ENCODE measurements at regions not wholly inside any gene's neighbourhood (a gene's known extent, or its start where the extent isn't known, plus 50 kb on each side); places are given as distances from the start of the nearest gene placed in this dataset.

DNA sequence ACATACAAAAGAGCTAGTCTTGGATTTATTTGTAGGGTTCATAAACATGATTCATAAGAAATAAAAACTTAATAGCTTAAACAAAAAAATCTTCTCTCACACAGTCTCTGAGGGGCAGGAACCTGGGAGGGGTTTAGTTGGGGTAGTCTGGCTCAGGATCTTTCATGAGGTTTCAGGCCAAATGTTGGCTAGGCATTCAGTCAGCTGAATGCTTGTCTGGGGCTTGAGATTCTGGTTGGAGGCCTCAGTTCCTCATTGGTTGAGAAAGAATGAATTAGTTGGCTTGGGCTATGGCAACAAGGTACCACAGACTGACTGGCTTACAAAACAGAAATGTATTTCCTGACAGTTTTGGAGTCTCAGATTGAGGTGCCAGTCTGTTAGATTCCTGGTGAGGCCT is 74.3 kb downstream of the ANKRD7 start:
- TF ChIP-seq, protein P1, sequence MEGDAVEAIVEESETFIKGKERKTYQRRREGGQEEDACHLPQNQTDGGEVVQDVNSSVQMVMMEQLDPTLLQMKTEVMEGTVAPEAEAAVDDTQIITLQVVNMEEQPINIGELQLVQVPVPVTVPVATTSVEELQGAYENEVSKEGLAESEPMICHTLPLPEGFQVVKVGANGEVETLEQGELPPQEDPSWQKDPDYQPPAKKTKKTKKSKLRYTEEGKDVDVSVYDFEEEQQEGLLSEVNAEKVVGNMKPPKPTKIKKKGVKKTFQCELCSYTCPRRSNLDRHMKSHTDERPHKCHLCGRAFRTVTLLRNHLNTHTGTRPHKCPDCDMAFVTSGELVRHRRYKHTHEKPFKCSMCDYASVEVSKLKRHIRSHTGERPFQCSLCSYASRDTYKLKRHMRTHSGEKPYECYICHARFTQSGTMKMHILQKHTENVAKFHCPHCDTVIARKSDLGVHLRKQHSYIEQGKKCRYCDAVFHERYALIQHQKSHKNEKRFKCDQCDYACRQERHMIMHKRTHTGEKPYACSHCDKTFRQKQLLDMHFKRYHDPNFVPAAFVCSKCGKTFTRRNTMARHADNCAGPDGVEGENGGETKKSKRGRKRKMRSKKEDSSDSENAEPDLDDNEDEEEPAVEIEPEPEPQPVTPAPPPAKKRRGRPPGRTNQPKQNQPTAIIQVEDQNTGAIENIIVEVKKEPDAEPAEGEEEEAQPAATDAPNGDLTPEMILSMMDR (IDR thresholded peaks at IDR 0.05; ENCODE audit: low read depth, low read length): no peak

DNA sequence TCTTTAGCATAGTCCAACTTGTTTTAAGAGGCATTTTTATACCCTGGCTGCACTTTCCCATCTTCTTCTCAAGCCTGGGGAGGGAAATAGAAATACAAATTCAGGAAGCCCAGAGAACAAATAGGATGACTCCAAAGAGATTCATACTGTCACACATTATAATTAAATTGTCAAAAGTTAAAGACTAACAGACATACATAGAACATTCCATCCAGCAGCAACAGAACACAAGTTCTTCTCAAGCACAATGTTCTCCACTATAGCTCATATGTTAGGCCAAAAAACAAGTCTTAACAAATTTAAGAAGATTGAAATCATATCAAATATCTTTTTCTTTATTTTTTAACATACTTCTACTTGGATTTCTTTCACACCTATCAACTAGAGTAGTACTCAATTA is 75.7 kb downstream of the ANKRD7 start:
- TF ChIP-seq, protein P1 (IDR thresholded peaks at IDR 0.05; ENCODE audit: low read depth, low read length): no peak
- no peak overlapping the region for H3K4me3 ChIP-seq (ENCODE audit: low read depth, low read length)

More for the DNA sequence above, 74.3 kb downstream of the ANKRD7 start:
- no peak overlapping the region for H3K4me3 ChIP-seq (ENCODE audit: low read depth, low read length)

DNA sequence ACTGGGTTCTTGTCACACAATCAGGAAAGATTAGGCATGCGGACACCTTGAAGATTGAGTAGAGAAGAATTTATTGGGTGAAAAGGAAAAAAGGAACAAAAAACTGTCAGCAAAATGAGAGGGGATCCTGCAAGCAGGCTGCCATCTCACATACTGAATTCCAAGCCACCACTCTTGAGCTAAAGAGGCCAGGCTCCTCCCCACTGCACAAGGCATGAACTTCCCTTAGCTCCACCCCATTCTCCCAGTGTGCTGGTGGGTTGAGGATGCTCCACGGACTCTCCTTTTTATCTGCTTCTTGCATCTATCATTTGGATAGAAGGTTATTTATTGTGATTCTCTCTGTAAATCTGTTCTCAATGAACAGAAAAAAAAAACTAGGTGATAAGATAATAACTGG is 79.6 kb downstream of the ANKRD7 start:
- H3K4me3 ChIP-seq (ENCODE audit: low read depth, low read length): no peak overlapping the region
- TF ChIP-seq, protein P1 (IDR thresholded peaks at IDR 0.05; ENCODE audit: low read depth, low read length): no peak

DNA sequence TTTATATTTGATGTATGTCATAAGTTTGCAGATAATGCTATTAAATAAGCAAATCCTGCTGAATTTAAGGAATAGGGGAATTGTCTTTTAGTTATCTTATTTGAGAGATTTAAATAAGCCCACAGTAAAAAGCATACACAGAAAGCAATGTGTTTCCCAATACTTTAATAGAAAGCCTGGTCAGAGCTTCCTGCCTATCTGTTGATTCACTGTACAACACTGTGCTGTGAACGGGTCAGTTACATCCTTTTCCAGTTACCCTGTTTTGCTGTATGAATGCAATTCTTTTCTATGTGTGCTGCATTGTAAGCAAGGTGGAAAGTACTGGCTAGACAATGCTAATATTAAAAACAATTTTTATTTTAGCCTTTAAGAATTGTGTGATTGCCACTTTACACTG is 81.2 kb downstream of the ANKRD7 start:
- TF ChIP-seq, protein P1 (IDR thresholded peaks at IDR 0.05; ENCODE audit: low read depth, low read length): no peak
- no peak overlapping the region for H3K4me3 ChIP-seq (ENCODE audit: low read depth, low read length)

DNA sequence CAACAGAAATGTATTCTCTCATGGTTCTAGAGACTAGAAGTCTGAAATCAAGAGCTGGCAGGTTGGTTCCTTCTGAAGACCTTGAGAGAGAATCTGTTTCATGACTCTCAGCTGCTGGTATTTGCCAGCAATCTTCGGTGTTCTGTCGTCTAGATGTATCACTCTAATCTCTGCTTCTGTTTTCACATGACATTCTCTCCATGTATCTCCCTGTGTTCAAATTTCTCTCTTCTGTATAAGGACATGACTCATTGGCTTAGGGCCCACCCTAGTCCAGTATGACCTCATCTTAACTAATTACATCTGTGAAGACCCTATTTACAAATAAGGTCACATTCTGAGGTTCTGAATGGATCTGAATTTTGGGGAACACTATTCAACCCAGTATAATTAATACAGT is 82.3 kb downstream of the ANKRD7 start:
- TF ChIP-seq, protein P1 (IDR thresholded peaks at IDR 0.05; ENCODE audit: low read depth, low read length): no peak

DNA sequence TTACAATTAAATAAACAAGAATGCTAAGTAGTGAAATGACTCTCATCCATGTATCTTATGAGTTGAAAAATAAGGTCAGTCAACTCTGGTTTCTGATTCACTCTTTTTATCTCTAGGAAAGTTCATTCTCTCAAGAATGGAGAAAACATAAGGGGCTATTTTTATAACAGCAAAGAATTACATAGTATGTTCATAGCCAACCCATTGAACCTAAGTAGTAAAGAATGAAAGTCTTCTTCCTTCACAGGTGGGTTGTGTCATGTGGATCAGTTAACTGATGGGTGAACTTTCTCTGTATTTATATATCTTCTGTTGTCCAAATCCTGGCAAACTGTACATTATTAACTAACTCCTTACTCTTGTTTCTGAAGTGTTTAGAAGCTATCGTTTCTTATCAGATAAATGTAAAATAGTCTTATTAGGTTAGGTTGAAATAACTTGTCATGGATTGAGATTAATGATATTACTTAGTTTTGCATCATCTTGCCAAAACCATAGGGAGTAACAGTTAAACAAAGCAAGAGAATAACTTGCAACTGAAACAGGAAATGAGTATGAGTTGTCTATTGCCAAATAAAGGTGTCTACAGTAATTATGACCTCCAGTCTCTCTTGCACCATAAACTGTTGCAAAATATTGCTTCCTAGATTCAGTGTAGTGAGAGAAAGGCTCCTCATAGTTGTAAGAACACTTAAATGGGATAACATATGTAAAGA is 86.8 kb downstream of the ANKRD7 start:
- no peak overlapping the region for H3K4me3 ChIP-seq (ENCODE audit: low read depth, low read length)
- TF ChIP-seq, protein P1 (IDR thresholded peaks at IDR 0.05; ENCODE audit: low read depth, low read length): no peak

More for the DNA sequence above, 82.3 kb downstream of the ANKRD7 start:
- H3K4me3 ChIP-seq (ENCODE audit: low read depth, low read length): no peak overlapping the region

DNA sequence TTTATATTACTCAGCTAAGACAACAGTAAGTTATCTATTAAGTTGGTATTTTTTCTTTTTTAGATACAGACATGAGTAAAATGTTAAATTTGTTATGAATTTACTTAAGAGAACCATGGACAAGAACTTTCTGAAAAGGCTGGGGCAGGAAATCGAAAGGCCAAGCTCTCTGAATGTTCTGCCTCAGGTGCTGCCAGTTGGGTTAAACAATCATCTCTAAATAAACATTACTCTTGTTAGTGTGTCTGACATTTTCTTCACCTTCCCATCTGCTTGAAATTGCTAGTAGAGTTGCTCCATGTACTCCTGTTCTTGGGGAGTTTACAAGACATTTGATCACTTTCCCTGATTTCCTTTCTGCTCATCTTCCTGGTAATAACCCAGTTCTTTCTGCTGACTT is 87.5 kb downstream of the ANKRD7 start:
- TF ChIP-seq, protein P1 (IDR thresholded peaks at IDR 0.05; ENCODE audit: low read depth, low read length): no peak

More for the DNA sequence above, 87.5 kb downstream of the ANKRD7 start:
- no peak overlapping the region for H3K4me3 ChIP-seq (ENCODE audit: low read depth, low read length)
